ENCODE measurements at regions not wholly inside any gene's neighbourhood (a gene's known extent, or its start where the extent isn't known, plus 50 kb on each side); places are given as distances from the start of the nearest gene placed in this dataset.

- ATAC-seq (no peak), DNase-seq (ENCODE audit: low spot score) (no peak), FAIRE-seq (no peak)
- BruUV-seq (replicated peaks): no TSS peak
- POLR2A ChIA-PET: no interaction called here
- CTCF ChIA-PET (ENCODE audit: low intra/inter-chr PET ratio, low total read pairs): no interaction called here
- in situ Hi-C loops (cut with HindIII; ENCODE audit: extremely low pct_ligation_motif_present, low pct_unique_long_range_greater_than_20kb) (no loop called here), intact Hi-C loops (cut with micrococcal nuclease; ENCODE audit: unreplicated experiment) (no loop called here)
- TF ChIP-seq CEBPB (IDR thresholded peaks at IDR 0.05; ENCODE audit: borderline replicate concordance, low read depth, low read length) (no peak), THAP7 (CRISPR knock-in tag; IDR thresholded peaks at IDR 0.05) (no peak), BCL6 (CRISPR knock-in tag; IDR thresholded peaks at IDR 0.05) (no peak), ATM (IDR thresholded peaks at IDR 0.05; ENCODE audit: borderline replicate concordance) (no peak), HINFP (CRISPR knock-in tag; IDR thresholded peaks at IDR 0.05; ENCODE audit: low read depth) (no peak), CAMTA2 (CRISPR knock-in tag; IDR thresholded peaks at IDR 0.05; ENCODE audit: borderline replicate concordance) (no peak), ZNF232 (CRISPR knock-in tag; IDR thresholded peaks at IDR 0.05; ENCODE audit: borderline replicate concordance) (no peak), ZNF432 (CRISPR knock-in tag; IDR thresholded peaks at IDR 0.05; ENCODE audit: borderline replicate concordance) (no peak), ZSCAN30 (CRISPR knock-in tag; IDR thresholded peaks at IDR 0.05) (no peak), POLR2AphosphoS2 (IDR thresholded peaks at IDR 0.05; ENCODE audit: low read depth, low read length) (no peak), ZC3H4 (CRISPR knock-in tag; IDR thresholded peaks at IDR 0.05; ENCODE audit: borderline replicate concordance) (no peak), WIZ (CRISPR knock-in tag; IDR thresholded peaks at IDR 0.05) (no peak)
- TF ChIP-seq, protein P1, sequence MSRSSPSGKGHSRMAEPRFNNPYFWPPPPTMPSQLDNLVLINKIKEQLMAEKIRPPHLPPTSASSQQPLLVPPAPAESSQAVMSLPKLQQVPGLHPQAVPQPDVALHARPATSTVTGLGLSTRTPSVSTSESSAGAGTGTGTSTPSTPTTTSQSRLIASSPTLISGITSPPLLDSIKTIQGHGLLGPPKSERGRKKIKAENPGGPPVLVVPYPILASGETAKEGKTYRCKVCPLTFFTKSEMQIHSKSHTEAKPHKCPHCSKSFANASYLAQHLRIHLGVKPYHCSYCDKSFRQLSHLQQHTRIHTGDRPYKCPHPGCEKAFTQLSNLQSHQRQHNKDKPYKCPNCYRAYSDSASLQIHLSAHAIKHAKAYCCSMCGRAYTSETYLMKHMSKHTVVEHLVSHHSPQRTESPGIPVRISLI (CRISPR knock-in tag; IDR thresholded peaks at IDR 0.05; ENCODE audit: borderline replicate concordance): no peak
- TF ChIP-seq, protein P2, sequence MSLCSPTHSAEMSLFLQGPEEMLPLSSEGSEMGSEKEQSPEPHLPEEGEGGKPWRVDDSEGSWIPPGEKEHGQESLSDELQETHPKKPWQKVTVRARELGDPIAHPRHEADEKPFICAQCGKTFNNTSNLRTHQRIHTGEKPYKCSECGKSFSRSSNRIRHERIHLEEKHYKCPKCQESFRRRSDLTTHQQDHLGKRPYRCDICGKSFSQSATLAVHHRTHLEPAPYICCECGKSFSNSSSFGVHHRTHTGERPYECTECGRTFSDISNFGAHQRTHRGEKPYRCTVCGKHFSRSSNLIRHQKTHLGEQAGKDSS (CRISPR knock-in tag; IDR thresholded peaks at IDR 0.05; ENCODE audit: borderline replicate concordance, low read depth): no peak
- TF ChIP-seq, protein P3, sequence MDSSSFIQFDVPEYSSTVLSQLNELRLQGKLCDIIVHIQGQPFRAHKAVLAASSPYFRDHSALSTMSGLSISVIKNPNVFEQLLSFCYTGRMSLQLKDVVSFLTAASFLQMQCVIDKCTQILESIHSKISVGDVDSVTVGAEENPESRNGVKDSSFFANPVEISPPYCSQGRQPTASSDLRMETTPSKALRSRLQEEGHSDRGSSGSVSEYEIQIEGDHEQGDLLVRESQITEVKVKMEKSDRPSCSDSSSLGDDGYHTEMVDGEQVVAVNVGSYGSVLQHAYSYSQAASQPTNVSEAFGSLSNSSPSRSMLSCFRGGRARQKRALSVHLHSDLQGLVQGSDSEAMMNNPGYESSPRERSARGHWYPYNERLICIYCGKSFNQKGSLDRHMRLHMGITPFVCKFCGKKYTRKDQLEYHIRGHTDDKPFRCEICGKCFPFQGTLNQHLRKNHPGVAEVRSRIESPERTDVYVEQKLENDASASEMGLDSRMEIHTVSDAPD (CRISPR knock-in tag; IDR thresholded peaks at IDR 0.05): no peak
- H3K27me3 ChIP-seq (ENCODE audit: control insufficient read depth in 1 of 2, insufficient read depth in 2 of 2, low read length in 2 of 2): no peaks in the 10 kb centered on the region; a peak in 1 of 5 replicates
- no peaks in the 10 kb centered on the region for H3K79me2 ChIP-seq (ENCODE audit: insufficient read depth, low read length)
- H3K4me1 ChIP-seq (ENCODE audit: insufficient read depth, low read length): no peaks in the 10 kb centered on the region
- no peak overlapping the region for H3K9ac ChIP-seq (ENCODE audit: insufficient read depth, low read depth, low read length)
- H3K4me3 ChIP-seq (replicated peaks in 1 of 3; ENCODE audit: insufficient read depth in 1 of 3, low read depth in 2 of 3, low read length in 3 of 3): no peak overlapping the region
- no peak overlapping the region for H2AFZ ChIP-seq (ENCODE audit: low read length)
- no peaks in the 10 kb centered on the region for H4K20me1 ChIP-seq (ENCODE audit: insufficient read depth, low read length)
- no peak overlapping the region for H3K4me2 ChIP-seq (ENCODE audit: low read depth, low read length)
- H3K36me3 ChIP-seq (replicated peaks in 1 of 2; ENCODE audit: control insufficient read depth in 1 of 2, insufficient read depth in 2 of 2, low read length in 2 of 2): no peaks in the 10 kb centered on the region
- no peak overlapping the region for H3K27ac ChIP-seq (ENCODE audit: extremely low read length, insufficient read depth, low read length)
- H3K9me3 ChIP-seq (ENCODE audit: low read length): peaks cover 20% of the 10 kb centered on the region
- WGBS (ENCODE audit: low lambda C conversion rate): 48% methylated on average over 9 of the region's 14 CpGs
Observed at GRCh38 chr2:5842326-5842725, 150.1 kb downstream of the SOX11 start.

Measured in HepG2 (cell line).